ENCODE measurements at regions not wholly inside any gene's neighbourhood (a gene's known extent, or its start where the extent isn't known, plus 50 kb on each side); places are given as distances from the start of the nearest gene placed in this dataset.
A peak's percentile ranks its signal among the peaks of the same experiment; 100 is the strongest.

DNA sequence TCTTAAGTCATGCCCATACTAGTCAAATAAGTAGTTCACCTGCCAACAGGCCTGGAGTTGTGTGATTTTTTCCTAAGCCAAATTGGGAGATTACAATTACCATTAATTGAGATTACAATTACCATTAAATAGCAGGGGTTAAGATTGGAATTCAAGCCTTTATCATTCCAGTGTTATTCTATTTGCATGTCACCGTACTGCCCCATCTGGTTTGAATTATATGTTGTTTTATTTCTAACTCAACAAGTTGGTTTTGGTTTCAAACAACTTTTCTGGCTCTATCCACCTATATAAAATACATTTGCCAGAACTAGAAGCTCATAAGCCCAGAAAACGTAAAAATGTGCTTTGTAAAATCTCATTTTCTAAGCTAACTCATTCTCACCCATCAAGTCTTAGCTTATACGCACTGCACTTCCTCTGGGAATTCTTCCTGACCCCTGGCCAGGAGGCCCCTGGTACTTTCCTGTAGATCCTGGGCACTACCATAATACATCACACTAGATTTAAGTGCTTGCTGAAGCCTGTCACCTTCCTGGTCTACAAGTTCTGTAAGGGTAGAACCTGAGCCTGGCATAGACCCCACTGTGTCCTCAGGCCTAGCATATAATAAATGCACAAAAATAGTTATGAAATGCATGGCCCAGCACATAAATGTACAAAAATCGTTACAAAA, 242.0 kb upstream of the TRPM3 start:
- no peak for DNase-seq (ENCODE audit: low read depth)
- TF ChIP-seq, protein P1, sequence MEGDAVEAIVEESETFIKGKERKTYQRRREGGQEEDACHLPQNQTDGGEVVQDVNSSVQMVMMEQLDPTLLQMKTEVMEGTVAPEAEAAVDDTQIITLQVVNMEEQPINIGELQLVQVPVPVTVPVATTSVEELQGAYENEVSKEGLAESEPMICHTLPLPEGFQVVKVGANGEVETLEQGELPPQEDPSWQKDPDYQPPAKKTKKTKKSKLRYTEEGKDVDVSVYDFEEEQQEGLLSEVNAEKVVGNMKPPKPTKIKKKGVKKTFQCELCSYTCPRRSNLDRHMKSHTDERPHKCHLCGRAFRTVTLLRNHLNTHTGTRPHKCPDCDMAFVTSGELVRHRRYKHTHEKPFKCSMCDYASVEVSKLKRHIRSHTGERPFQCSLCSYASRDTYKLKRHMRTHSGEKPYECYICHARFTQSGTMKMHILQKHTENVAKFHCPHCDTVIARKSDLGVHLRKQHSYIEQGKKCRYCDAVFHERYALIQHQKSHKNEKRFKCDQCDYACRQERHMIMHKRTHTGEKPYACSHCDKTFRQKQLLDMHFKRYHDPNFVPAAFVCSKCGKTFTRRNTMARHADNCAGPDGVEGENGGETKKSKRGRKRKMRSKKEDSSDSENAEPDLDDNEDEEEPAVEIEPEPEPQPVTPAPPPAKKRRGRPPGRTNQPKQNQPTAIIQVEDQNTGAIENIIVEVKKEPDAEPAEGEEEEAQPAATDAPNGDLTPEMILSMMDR (conservative IDR thresholded peaks at IDR 0.05; ENCODE audit: low read depth, low read length), result no peak
- H3K4me3 ChIP-seq (ENCODE audit: low read length), result no peak overlapping the region

DNA sequence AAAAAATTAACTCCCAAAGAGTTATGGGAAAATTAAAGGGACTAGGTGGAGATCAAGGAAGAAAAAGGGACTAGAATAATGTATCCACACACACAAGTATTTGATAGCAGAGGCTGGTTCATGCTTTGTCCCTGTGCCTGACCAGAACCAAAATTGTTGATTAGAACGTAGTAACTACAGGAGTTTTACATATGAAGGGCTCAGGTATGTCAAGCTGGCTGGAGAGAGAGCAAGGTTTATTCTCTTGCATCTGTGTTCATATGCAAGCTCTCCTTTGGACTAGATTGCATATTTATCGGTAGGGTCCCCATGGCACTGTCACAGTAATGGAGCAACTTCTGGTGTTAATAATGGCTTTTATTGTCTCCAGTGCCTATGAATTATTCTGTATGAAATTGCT, 239.9 kb upstream of the TRPM3 start:
- TF ChIP-seq, protein P1 (conservative IDR thresholded peaks at IDR 0.05; ENCODE audit: low read depth, low read length), result no peak
- no peak for DNase-seq (ENCODE audit: low read depth)

DNA sequence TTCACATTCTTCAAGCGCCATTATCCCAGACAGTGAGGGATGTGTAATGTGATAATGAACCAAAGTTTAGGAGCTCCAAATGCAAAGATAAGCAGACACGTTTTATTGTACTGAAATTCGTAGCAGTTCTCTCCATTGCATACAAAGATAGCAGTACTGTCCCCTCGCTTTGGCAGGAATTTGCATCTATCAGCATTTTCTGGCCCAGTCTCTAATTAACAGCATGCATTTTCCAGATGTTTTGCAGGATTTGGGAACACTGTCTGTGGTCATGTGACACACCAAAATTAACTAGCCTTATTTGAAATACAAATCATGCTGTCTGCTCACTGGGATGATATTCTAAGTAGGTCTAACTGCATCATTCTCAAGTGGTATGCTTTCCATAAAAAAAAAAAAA, 235.9 kb upstream of the TRPM3 start:
- TF ChIP-seq, protein P1 (conservative IDR thresholded peaks at IDR 0.05; ENCODE audit: low read depth, low read length), result no peak
- DNase-seq (ENCODE audit: low read depth), result no peak
- H3K4me3 ChIP-seq (ENCODE audit: low read length), result no peak overlapping the region

More for the DNA sequence above, 239.9 kb upstream of the TRPM3 start:
- H3K4me3 ChIP-seq (ENCODE audit: low read length), result no peak overlapping the region

DNA sequence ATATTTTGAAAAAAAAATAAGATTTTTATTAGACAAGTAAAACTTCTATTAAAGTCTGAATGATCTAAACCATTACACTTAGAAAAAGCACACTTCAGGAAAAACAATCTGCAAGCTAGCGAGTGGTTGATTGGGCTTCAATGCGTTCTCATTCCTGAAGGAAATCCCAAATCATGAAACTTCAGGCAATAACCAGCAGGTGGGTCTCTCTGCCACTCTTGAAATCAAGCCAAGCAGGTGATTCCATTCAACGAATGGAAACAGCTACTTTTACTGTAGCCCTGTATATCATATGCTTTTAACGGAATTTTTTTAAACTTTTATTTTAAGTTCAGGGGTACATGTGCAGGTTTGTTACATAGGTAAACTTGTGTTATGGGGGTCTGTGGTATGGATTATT, 234.5 kb upstream of the TRPM3 start:
- no peak for DNase-seq (ENCODE audit: low read depth)
- TF ChIP-seq, protein P1 (conservative IDR thresholded peaks at IDR 0.05; ENCODE audit: low read depth, low read length), result no peak
- H3K4me3 ChIP-seq (ENCODE audit: low read length), result no peak overlapping the region

DNA sequence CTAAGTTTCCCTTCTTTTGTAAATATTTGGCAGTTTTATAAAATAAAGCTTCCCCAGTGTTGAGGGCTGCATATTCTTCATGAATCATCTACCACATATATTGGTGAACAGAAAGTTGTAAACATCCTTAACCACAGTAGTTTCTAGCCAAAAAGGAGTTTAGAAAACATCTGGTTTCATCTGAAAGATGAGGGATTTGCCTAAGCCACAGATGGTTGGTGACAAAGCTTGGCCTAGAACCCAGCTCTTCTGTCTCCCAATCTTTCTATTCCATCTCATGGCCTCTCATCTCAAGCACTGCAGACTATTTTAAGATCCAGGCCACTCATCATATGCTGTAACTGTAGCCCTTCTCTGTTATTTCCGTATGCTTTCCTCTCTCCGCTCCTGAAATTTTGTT, 232.3 kb upstream of the TRPM3 start:
- no peak overlapping the region for H3K4me3 ChIP-seq (ENCODE audit: low read length)
- TF ChIP-seq, protein P1 (conservative IDR thresholded peaks at IDR 0.05; ENCODE audit: low read depth, low read length), result no peak
- DNase-seq (ENCODE audit: low read depth), result no peak

DNA sequence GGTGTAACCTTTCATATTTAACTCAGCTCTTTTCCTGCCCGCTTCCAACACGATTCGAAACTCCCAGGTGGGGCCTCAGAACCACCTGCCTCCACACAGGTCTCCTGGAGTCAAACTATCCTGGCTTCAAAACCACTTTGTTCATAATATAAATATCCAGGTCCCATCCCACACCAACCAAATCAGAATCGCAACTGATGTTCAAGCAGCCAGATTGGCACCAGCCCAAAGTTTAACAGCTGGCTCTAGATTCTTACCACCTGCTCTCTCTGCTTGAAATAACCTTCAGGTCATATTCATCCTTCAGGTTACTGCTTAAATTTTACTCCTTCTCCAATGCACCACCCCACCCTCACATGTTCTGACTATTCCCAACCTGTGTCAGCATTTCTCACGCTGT, 231.4 kb upstream of the TRPM3 start:
- TF ChIP-seq, protein P1 (conservative IDR thresholded peaks at IDR 0.05; ENCODE audit: low read depth, low read length), result no peak
- no peak for DNase-seq (ENCODE audit: low read depth)
- H3K4me3 ChIP-seq (ENCODE audit: low read length), result no peak overlapping the region

DNA sequence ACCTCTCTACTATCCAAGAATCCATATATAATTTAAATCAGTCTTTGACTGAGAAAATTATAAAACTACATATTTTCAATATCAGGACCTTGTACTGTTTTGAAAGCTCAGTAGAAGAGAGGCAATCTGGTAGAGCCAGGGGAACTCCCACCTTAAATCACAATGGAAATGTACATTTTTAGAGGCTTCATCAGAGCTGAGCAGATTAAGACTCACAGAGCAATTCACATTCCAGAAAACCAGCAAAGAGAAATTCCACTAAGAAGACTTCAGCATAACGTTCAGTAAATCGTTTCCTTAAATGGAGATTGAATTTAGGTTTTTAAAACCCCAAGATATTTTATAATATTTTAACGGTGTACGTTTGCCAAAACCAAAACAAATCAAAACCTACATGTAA, 227.8 kb upstream of the TRPM3 start:
- H3K4me3 ChIP-seq (ENCODE audit: low read length), result no peak overlapping the region
- peak; percentile 59 for DNase-seq (ENCODE audit: low read depth)
- TF ChIP-seq, protein P1 (conservative IDR thresholded peaks at IDR 0.05; ENCODE audit: low read depth, low read length), result no peak

Measured in retinal pigment epithelial cell (primary cell).